Stimulated activated CD4-positive, alpha-beta T cell treated with anti-CD3 and anti-CD28 coated beads, Interleukin-2, amount 100 ng/mL, for 48 hours (primary cell): ENCODE measurements at regions not wholly inside any gene's neighbourhood (a gene's known extent, or its start where the extent isn't known, plus 50 kb on each side); places are given as distances from the start of the nearest gene placed in this dataset.

ENCODE experiments used
- DNase-seq, 2 donors: peaks; one replicate each; pipeline ENCODE4 v3.0.0-alpha.2; 2020

DNA sequence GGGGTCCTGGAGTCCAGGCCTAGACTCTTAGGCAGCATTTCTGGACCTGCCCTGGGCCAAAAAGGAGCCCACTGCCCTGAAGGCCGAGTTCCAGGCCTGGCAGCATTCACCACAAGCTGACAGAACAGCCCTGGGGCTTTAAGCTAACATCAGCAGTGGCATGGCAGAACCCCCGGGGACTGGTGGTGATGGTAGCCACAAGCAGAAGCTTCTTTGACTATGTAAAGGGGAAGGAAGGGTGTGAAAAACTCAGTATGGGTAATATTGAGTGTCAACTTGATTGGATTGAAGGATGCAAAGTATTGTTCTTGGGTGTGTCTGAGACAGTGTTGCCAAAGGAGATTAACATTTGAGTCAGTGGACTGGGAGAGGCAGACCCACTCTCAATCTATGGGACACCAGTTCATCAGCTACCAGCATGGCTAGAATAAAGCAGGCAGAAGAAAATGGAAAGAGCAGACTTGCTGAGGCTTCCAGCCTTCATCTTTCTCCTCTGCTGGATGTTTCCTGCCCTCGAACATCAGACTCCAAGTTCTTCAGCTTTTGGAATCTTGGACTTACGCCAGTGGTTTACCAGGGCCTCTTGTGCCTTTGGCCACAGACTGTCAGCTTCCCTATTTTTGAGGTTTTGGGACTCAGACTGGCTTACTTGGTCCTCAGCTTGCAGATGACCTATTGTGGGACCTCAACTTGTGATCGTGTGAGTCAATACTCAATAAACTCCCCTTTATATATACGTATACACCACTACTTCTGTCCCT, 661.0 kb upstream of the C9orf72 start:
- no peak for DNase-seq

DNA sequence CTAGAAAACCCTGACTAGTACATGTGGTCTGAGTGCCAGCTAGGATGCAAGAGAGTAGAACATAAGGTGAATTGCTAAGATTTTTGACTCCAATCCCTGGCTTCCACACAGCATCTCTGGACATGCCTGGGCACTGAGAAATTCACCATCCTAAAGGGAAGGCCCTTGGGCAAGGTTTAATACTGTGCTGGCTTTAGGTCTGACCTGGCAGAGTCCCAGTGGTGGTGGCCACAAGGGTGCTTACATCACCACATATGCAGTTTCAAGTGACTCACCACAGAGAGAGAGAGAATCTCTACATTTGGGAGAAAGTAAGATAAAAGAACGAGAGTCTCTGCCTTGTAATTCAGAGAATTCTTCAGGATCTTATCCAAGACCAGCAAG, 661.6 kb upstream of the C9orf72 start:
- no peak for DNase-seq

DNA sequence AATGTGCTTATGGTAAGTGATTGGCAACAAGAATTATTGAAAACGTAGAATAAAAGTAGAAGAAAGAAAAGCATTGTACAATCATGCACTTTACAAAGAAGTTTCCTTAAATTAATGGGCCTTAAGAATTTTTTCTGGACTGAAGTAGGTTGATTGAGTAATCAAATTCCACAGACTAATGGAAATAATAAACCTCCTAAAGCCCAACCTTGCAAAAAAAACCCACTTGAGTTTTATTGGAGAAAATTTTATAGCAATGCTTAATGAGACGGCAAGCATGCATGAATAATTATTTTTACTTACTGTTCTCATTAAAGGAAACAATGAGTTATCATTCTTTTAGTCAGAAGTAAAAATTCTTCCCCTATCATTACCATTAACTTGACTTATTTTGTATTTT, 676.1 kb upstream of the C9orf72 start:
- DNase-seq: no peak

DNA sequence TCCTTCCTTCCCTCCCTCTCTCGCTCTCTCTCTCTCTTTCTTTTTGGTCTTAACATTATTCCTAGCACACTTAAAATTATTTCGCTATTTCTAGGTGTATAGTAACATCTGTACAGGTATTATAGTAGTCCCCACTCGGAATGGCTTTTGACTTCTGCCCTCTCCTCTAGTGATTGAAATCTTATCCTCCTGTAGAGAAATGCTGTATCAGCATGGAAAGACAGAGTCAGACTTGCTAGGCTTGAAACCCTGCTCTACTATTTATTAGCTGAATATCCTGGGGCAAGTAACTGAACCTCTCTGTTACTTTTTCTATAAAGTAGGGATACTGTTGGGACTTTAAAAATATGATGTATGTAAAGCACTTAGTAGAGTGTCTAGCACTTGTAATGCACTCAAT, 681.9 kb upstream of the C9orf72 start:
- DNase-seq: no peak

DNA sequence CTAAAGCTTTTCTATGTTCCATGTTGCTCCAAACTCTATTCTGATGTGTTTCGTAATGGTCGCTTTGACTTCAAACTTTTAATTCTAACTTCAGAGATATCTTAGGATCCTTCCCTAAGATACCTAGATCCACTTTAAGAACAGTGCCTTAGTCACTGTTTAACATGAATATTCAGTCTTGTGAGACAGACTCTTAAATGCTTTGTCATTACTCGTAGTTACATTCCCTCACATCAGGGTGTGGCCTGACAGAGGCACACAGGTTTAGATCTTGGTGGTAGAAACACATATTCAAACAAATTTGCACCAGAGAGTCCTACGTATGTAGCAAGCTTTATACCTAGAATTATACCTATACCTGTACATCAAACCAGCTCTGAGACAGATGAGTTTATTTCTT, 687.0 kb upstream of the C9orf72 start:
- DNase-seq: no peak

DNA sequence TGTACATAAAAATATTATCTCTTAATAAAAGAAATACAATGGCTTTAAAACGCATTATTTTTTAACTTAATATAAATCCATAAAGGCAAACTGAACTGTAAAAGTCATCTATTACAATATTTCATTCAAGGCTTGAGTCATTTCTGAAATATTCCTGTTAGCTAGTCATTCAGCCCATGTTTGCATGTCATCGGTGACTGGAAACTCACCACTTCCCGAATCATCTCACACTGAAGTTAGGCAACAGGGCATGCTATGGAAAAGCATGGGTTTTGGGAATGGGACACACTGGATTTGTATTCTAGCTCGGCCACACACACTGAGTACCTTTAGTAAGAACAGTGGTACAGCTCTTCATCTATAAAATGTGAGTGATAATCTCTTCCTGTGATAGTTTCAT, 691.1 kb upstream of the C9orf72 start:
- DNase-seq: no peak

DNA sequence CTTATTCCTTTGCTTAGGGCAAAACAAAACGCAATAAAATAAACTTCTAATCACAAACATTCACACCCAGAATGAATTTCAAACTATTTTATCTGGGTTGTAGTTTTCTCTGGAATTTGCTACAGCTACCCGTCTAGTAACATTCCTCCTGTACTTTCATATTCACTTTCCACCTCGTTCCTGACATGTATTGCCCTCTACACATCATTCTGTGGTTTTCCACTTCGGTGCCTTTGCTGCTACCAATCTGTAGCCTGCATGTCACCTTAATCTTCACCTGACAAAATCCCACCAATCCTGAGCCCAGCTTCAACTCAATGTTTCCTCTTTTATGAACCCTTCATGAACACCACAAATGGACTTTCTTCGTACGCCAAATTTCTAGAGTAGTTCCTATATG, 694.1 kb upstream of the C9orf72 start:
- no peak for DNase-seq

DNA sequence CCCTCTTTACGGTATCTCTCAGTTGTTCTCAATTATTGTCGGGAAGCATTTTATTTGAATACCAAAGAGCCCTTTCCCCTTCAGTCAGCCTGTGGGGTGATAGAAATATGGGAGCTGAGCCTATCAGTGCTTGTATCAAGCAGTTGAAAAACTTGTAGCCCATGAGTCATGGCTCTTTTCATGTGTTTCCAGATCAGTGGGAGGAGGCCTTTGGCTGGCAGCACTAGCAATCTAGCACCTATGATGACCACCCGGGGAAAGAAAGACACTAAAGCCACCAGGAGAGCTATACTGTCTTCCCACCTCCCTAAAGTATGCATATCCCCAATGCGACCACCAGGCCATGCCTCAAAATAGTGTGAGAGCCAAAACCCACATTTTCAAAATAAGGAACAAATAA, 696.9 kb upstream of the C9orf72 start:
- DNase-seq: no peak

DNA sequence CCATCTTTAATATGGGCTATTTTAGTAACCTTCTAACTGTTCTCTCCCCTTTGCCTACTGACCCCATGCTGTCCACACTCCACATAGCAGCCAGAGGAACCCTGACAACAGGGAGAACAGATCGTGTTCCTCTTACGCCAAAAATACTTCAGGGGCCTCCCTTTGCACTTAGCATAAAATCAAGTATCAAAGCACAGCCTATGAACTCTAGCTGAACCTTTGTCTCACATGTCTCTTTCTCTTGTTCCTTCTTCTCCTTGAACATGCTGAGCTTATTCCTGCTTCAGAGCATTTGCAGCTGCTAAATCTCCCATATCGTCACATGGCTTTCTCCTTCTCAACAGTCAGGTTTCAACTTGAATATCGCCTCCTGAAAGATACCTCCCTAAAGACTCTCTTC, 698.8 kb upstream of the C9orf72 start:
- no peak for DNase-seq

DNA sequence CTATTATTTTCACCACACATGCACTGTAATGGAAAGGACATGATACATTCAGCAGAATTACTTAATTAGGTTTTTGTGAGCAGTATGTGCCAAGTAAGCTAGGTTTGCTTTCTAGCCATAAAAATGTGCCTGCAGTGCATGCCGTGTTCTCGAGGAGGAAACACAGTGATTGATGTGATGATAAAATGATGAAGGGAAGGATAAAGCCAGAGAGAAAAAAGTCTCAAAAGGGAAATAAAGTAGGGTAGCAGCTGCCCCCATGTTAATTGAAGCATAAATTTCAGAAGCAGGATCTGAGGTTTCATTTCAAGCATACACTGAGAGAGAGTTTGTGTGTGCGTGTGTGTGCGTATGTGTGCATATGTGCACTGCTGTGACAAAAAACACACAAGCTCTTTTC, 714.2 kb upstream of the C9orf72 start:
- no peak for DNase-seq

DNA sequence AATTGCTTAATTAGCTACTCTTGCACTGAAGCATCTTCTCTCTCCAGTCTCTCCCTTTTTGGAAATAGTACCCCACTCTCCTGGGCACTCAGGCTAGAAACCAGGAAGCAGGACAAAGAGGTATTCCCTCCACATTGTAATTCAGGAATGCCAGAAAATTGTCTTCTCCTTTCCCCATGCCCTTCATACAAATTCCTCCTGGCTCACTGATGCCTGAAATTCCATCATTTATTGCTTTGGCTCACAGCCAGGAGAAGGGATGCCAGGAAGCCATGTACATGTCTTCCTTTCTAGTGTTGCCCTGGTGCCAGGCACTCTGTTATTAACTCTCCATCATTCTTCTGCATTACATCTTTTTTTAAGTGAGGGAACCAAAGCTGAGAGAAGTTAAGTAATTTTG, 716.5 kb upstream of the C9orf72 start:
- DNase-seq: no peak

DNA sequence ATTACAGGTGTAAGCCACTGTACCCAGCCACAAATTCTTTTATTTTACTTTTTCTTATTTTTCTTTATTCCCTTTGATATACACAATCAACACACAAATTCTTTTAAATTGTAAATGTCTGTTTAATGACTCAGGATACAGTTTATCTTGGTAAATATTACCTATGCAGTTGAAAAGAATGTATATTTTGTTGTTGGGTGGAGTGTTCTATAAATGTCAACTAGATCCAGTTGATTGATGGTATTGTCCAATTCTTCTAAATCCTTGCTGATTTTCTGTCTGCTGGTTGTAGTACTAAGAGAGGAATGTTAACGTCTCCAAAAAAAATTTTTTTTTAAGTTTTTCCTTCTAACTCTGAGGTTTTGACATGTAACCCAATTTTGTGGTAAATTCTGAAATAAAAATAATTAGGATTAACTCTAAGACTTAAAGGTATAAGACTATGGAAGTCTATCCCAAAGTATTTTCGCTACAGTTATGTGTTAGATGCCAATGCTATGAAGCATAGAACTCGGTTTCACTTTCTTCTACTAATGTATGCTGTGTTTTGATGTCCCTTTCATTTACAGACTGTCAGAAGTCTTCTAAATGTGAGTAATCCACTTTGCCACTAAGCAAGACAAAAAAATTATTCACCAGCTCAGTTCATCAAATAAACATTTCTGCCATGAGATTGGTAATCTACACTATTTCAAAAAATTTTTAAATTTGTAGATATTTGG, 720.2 kb upstream of the C9orf72 start:
- DNase-seq: no peak

DNA sequence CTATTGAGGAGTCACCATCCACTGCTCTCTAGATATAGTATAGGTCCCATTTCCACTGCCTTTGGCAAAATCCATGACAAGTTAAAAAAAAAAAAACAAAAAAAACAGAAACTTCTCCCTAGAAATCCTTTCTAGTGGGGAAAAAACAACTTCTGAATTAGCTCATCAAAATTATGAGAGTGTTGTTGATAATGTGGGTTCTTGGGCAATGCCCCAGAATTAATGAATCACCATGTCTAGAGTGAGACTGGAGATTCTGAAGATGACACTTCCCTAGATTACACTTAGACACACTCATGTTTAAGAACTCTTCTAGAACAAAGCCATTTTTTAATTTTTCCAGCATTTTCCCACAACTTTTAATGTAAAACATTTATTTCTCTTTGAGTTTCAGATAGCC, 728.0 kb upstream of the C9orf72 start:
- DNase-seq: no peak

DNA sequence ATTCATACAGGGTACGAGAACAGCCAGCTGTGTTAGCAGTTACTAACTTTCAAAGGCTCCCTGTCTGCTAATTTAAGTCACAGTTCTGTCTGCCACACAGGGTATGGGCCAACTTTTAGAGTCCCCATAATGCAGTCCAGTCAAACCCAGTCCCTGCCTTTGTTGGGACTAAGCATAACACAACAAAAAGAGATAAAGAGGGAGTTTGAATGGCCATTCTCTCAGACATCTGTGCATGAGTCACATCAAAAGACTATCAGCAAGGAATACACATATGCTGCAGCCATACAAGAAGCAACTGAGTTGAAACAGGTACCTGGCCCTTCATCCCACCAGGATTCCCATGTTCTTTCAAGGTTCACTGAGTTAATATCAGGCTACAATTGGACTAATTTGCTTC, 744.5 kb upstream of the C9orf72 start:
- no peak for DNase-seq

DNA sequence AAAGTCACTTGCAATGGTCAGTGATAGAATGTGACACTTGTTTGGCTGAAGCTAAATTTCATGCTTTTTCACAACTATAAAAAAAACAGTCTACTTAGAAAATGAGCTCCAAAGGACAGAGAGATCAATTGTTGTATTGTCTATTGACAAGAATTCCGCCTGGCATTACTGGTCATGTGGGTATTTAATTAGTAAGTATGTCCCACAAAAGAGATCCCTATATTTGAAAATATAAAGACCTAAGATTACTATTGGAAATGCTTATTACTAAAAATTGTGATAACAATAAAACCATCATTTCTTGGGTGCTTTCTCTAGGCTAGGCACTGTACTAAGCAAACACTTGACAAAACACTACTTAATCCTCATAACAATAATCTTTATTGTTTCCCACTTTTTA, 745.2 kb upstream of the C9orf72 start:
- no peak for DNase-seq

DNA sequence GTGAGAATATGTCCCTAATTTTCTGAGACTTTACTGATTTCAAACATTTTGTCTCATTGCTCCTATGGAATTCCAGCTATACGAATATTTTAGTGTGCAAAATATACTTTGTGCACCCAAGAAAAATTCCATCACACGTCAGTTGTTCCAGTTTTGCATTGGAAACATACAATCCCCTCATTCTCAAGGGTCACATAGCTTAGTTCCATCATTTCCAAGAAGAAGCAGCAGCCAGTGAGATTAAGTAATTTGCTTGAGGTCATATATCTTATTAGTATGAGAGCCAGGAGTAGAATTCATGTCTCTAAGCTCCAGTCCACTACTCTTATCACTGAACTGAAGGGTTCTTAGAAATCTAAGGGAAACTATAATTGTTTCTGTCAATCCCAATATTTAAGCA, 746.7 kb upstream of the C9orf72 start:
- no peak for DNase-seq

DNA sequence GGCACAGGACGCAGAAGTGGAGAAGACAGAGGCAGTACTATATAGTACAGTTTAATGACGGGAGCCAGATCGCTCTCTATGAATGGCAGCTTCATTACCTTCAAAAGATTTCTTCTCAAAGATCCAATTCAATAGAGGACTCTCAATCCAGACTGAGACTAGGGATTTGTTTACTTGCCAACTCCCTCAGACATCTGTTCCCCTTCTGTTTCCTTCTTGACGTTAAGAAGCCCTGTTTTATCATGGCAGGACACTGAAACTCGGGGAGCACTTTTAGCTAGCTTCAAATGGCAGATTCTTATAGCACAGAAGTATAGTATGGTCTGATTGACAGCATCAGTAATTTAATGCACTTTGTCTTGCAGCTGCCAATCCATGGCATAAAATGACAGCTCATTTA, 747.3 kb upstream of the C9orf72 start:
- no peak for DNase-seq

DNA sequence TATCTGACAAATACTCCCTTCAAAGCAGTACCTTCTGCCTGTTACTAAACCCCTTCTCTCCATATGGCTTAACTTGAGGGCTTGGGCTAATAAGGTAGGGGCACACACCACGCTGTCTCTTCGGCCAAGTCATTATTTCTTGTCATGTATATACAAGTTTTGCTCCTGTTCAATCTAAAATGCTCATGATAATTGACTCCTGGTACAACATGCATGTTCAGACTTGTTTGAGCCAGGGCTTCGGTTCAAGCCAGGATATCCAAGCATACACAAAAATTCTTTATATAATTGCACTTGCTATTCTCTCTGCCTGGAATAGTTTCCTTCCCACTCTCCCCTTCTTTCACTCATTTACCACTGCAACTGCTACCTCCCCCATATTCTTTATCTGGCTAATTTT, 756.0 kb upstream of the C9orf72 start:
- DNase-seq: no peak

DNA sequence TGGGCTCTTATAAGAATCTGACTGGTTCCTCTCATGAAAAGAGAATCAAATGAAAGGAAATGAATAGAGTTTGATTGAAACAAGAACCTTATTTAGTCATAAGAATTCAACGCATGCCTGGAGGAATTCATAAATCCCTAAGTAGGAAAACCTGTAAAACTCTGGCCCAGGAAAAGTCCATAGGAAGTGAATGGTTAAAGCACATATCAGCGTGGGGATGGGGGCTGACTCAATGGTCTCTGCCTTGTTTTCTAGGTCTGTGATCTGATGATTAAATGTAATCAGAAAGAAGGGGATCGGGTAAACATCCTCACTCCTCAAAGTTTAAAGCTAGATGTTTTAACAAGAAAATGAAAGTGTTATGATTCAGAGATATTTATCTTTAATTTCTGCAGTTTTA, 759.4 kb upstream of the C9orf72 start:
- no peak for DNase-seq

DNA sequence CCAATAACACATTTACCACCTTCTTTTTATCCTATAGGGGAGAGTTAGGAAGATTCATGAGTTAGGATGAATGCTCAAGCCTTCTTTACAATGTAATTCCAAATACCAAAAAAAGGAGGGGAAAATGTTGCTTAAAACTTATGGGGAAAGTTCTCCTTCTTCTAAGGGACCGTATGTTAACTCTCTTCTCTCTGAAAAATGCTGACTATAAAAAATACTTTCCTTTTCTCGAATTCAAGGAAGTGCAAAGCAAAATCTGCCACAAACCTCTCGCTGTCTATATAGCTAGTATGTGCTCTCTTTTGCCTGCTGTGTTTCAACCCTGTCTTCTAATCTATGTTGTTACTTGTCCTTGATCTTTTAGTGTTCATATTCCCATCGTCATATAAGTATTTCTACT, 768.6 kb upstream of the C9orf72 start:
- DNase-seq: no peak

DNA sequence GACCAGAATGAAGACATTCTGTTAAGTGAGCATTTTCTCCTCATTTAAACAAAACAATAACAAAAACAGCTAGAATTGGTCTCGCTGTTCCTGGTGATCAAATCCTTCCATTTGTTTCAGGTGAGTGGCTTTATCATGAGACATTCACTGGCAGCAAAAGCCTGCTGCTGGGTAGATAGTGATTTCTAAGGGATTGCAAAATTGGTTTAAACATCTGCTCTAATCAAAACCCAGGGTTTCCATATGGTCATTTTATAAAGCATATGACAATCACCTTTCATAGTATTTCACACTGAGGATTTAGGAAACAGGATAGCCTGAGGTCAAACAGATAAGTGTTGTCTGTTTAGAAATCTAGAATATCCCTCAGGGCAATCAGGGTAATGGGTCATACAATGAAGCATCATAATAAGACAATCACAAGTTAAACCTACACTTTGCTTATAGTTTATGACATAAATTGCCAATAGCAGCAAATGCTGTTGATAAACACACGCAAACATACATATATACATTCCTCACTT, 769.6 kb upstream of the C9orf72 start:
- no peak for DNase-seq

DNA sequence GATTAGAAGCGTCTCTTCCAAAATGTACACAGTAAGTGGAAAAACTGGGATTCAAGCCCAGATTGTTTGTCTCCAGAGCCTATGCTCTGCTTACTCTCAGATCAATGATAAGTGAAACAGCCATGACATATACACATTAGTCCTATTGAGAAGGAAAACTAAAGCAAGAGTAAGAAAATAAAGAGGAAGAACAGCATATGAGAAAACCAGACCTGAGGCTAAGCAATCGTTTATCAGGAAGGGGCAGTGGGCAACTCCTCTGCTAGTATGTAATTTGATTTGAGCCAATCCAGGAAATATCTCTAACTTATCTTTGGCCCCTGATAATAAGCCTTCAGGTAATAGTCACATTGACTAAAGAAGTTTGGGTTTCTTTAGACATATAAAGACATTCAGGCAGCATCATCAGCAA, 789.9 kb upstream of the C9orf72 start:
- DNase-seq: no peak

DNA sequence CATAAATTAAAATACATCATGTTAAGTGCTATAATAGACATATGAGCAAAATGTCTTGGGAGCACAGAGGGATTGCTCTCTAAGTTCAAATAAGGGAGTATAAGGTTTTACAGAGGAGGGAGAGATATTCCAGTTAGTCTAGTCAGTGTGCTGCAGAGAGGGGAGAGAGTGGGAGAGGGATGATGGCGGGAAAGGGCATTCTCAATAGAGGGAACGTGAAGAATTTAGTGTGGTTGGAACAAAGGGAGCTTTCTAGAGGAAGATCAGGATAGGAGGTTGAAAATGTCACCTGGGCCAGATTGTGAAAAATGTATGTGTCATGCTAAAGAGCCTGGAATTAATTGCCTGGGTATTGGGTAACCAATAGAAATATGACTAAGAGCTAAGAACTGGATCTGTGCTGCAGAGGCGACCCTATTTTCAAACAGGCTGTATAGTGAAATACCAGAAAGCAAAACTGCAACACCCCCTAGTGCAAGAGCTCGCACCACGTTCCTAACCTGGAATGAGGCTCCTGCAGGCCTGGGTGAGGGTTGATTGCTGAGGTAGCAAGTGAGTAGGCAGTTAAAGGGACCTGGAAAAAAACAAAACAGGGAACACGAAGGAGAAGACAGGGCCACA, 791.8 kb upstream of the C9orf72 start:
- DNase-seq: no peak

DNA sequence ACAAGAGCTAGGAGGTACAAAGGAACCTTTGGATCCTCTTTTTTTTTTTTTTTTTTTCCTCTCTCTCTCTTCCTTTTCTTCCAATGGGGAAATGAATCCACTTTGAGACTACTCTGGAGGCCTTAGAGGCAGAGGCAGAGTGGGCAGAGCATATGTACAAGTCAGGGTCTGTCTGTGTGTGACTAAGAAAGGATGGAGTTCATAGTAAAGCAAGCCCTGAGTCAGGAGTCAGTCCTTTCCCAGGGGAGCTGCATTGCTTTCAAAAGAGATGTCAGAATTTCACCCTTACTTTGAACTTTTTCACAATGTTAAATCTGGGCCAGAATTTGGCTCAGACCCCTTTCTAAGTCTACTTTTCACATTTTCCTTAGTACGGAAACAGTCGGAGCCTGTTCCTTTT, 792.4 kb upstream of the C9orf72 start:
- DNase-seq: no peak
